Astrocyte of the spinal cord (primary cell): ENCODE measurements at regions not wholly inside any gene's neighbourhood (a gene's known extent, or its start where the extent isn't known, plus 50 kb on each side); places are given as distances from the start of the nearest gene placed in this dataset.
"Not testable (repeated sequence)": the region's sequence is repeated elsewhere in the genome, so short reads cannot be mapped to it uniquely, and the experiment has no call there.

Source experiments
- DNase-seq: peaks from one replicate; pipeline ENCODE4 v3.0.0; 2011; ENCODE audit warnings: low read depth, low spot score
- H3K4me3 ChIP-seq: 2 replicates; pipeline ENCODE4 v1.5.1; 2011; ENCODE audit warnings: low read depth, mild to moderate bottlenecking, low read length, moderate library complexity
- CTCF ChIP-seq: IDR thresholded peaks from 2 replicates; pipeline ENCODE4 v1.5.1; 2012; ENCODE audit warnings: low read depth, mild to moderate bottlenecking, low read length, inconsistent platforms
- in situ Hi-C: cut with HindIII; loops from 2 replicates; pipeline ENCODE4 v1.10.0; 2017; ENCODE audit warnings: low sequenced_read_pairs

- in situ Hi-C loops, result no loop called here
- H3K4me3 ChIP-seq, result no peak overlapping the region
- DNase-seq, result no peak
- no peak for TF ChIP-seq CTCF
Measured at GRCh38 chr4:103853627-103854026, 133.8 kb upstream of the TACR3 start.

GRCh38 chr4:103853146-103853545, 133.4 kb upstream of the TACR3 start:
- DNase-seq, result no peak
- in situ Hi-C loops, result no loop called here
- H3K4me3 ChIP-seq, result no peak overlapping the region
- TF ChIP-seq CTCF, result no peak

- DNase-seq, result no peak
- in situ Hi-C loops, result no loop called here
Measured at GRCh38 chr4:103845075-103845474, 125.3 kb upstream of the TACR3 start.

GRCh38 chr4:103842637-103843239, 123.0 kb upstream of the TACR3 start:
- in situ Hi-C loops, result no loop called here
- no peak for TF ChIP-seq CTCF
- DNase-seq, result no peak
- H3K4me3 ChIP-seq, result no peak overlapping the region

More at GRCh38 chr4:103845075-103845474, 125.3 kb upstream of the TACR3 start:
- no peak overlapping the region for H3K4me3 ChIP-seq
- no peak for TF ChIP-seq CTCF

GRCh38 chr4:103842076-103842475, 122.3 kb upstream of the TACR3 start:
- in situ Hi-C loops, result no loop called here
- no peak overlapping the region for H3K4me3 ChIP-seq
- no peak for DNase-seq
- no peak for TF ChIP-seq CTCF

- DNase-seq, in situ Hi-C loops, H3K4me3 ChIP-seq: not testable (repeated sequence)
Measured at GRCh38 chr4:103810308-103810707, 90.5 kb upstream of the TACR3 start.

GRCh38 chr4:103802766-103803165, 83.0 kb upstream of the TACR3 start:
- no peak overlapping the region for H3K4me3 ChIP-seq
- no peak for TF ChIP-seq CTCF
- no peak for DNase-seq
- in situ Hi-C loops, result no loop called here
